Colonic mucosa (tissue), 4 donors: ENCODE measurements at regions not wholly inside any gene's neighbourhood (a gene's known extent, or its start where the extent isn't known, plus 50 kb on each side); places are given as distances from the start of the nearest gene placed in this dataset.
A peak's percentile ranks its signal among the peaks of the same experiment; 100 is the strongest.

Source experiments
- DNase-seq: peaks from one replicate; pipeline ENCODE4 v3.0.0-alpha.2; 2020
- H3K27ac ChIP-seq: fragments of 200-600 bp; one replicate; pipeline ENCODE4 v1.8.0; 2021
- H3K27me3 ChIP-seq: fragments of 200-600 bp; one replicate; pipeline ENCODE4 v1.8.0; 2021
- H3K36me3 ChIP-seq: fragments of 200-600 bp; one replicate; pipeline ENCODE4 v1.8.0; 2021
- H3K4me1 ChIP-seq: fragments of 200-600 bp; one replicate; pipeline ENCODE4 v1.8.0; 2021; ENCODE audit warnings: mild to moderate bottlenecking
- H3K4me3 ChIP-seq: fragments of 200-600 bp; one replicate; pipeline ENCODE4 v1.8.0; 2021
- H3K9ac ChIP-seq, 2 donors: one replicate each; pipeline ENCODE4 v1.7.0; 2013; ENCODE audit warnings: control low read depth in 2 of 2, low read depth in 2 of 2, low read length in 2 of 2
- H3K9me3 ChIP-seq: fragments of 200-600 bp; one replicate; pipeline ENCODE4 v1.8.0; 2021
- intact Hi-C: fragments of 100-400 bp; cut with DNase I; formaldehyde crosslinking; loops from one replicate; pipeline ENCODE4 v1.14.1; 2022
- TF ChIP-seq, protein P1 (sequence below): fragments of 200-600 bp; IDR thresholded peaks from one replicate; pipeline ENCODE4 v1.8.0; 2022; ENCODE audit warnings: antibody characterized with exemption, mild to moderate bottlenecking
- donor health status: healthy.
- donor health status: DM: no; HTN: no; CAD: no.
- donor health status: DM: no; HTN: no; CAD: no.

DNA sequence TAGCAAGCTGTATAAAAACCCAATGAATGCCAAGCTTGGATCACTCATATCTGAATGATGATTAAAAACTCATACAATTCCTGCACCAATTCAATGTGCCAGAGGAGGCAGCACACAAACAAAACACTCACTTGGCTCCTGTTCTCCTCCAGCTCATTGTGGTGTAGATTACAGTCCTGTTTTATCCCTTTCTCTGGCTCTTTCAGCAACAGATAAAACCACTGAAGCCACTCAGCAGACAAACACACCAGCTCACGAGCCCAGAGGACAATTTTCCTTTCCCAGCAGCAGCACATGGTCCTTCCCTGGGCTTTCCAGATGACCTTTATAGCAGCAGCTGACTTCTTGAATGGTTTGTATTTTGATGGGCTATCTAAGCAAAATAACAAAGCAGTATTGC is 107.3 kb upstream of the STARD3NL start:
- DNase-seq: no peak
- no peak overlapping the region for H3K4me3 ChIP-seq
- TF ChIP-seq, protein P1, sequence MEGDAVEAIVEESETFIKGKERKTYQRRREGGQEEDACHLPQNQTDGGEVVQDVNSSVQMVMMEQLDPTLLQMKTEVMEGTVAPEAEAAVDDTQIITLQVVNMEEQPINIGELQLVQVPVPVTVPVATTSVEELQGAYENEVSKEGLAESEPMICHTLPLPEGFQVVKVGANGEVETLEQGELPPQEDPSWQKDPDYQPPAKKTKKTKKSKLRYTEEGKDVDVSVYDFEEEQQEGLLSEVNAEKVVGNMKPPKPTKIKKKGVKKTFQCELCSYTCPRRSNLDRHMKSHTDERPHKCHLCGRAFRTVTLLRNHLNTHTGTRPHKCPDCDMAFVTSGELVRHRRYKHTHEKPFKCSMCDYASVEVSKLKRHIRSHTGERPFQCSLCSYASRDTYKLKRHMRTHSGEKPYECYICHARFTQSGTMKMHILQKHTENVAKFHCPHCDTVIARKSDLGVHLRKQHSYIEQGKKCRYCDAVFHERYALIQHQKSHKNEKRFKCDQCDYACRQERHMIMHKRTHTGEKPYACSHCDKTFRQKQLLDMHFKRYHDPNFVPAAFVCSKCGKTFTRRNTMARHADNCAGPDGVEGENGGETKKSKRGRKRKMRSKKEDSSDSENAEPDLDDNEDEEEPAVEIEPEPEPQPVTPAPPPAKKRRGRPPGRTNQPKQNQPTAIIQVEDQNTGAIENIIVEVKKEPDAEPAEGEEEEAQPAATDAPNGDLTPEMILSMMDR: peak; percentile 39

DNA sequence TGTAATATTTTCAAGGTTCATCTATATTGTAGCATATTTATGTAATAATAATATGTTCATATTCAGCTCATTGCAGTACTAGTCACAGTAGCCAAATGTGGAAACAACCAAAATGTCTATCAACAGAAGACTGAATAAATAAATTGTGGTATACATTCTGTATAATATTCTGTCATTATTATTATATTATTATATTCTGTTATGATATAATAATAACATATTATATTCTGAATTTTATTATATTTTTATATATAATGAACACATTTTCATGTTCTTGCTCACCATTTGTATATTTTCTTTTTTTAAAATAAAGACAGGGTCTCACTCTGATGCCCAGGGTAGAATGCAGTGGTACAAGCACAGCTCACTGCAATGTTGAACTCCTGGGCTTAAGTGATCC is 91.2 kb upstream of the STARD3NL start:
- TF ChIP-seq, protein P1: no peak
- intact Hi-C loops: no loop called here
- H3K4me3 ChIP-seq: no peak overlapping the region
- no peak overlapping the region for H3K9ac ChIP-seq
- no peaks in the 10 kb centered on the region for H3K4me1 ChIP-seq
- no peaks in the 10 kb centered on the region for H3K27me3 ChIP-seq
- no peaks in the 10 kb centered on the region for H3K36me3 ChIP-seq
- H3K9me3 ChIP-seq: no peaks in the 10 kb centered on the region
- no peak for DNase-seq
- no peak overlapping the region for H3K27ac ChIP-seq

More for the DNA sequence above, 107.3 kb upstream of the STARD3NL start:
- no peak overlapping the region for H3K27ac ChIP-seq
- H3K9me3 ChIP-seq: no peaks in the 10 kb centered on the region
- H3K36me3 ChIP-seq: no peaks in the 10 kb centered on the region
- intact Hi-C loops: no loop called here
- H3K4me1 ChIP-seq: no peaks in the 10 kb centered on the region
- no peak overlapping the region for H3K9ac ChIP-seq
- H3K27me3 ChIP-seq: no peaks in the 10 kb centered on the region

DNA sequence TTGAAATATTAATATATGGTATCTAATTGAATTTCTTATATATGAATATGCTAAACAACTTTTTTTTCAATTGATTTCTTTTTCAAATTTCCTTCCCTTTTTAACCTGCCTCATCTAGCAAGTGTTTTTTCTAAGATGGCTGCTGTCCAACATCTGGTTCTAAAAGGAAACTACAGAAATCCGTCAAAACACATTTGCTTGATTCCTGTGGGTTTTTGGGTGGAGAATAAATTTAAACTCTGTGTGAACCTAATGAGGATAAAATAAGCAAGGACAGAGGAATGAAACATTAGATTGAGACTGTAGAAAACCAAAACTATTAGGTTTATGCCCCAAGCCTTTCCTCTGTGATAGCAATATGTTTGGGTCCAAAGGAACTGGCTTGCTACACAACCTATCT is 75.5 kb upstream of the STARD3NL start:
- Histone ChIP-seq H3K9me3 (no peaks in the 10 kb centered on the region), H3K27ac (no peak overlapping the region), H3K27me3 (no peaks in the 10 kb centered on the region), H3K4me1 (no peaks in the 10 kb centered on the region), H3K9ac (no peak overlapping the region), H3K36me3 (no peaks in the 10 kb centered on the region), H3K4me3 (no peak overlapping the region)
- intact Hi-C loops: loop anchor here (10.0 kb wide), 1 partner anchor 212 kb away; no protein-coding TSS in a partner anchor
- DNase-seq: no peak
- TF ChIP-seq, protein P1: no peak

DNA sequence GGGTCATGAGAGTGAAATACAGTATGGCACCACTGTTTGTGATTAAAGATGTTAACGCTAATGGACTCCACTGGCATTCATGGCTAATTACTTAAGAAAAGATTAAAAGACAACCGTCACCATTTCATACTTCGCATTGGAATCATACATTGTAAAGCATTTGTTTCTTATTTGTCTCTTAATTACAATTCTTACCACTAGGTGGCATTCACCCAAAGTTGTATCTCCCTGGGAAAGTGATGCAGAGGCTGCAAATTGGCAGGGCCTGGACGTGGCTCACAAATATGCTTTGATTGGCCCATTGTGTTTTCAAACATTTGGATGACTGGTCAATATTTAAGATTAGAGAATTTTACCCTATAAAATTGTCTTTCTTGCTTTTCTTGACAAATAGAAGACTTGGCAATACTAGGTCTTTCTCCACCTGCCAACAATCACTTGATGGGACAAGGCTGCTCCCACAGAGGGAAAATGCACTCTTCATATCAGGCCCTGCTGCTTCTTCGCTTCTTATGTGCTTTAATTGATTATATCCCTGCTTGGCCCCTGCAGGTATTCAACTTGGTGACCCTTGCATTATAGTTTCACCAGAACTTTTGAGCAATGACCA is 72.1 kb upstream of the STARD3NL start:
- no peaks in the 10 kb centered on the region for H3K27me3 ChIP-seq
- H3K36me3 ChIP-seq: no peaks in the 10 kb centered on the region
- no peaks in the 10 kb centered on the region for H3K9me3 ChIP-seq
- intact Hi-C loops: loop anchor here (2.0 to 10.0 kb wide), 4 partner anchors 117 to 209 kb away; partner anchors contain the start of gene SFRP4
- no peak overlapping the region for H3K27ac ChIP-seq
- no peak overlapping the region for H3K4me3 ChIP-seq
- TF ChIP-seq, protein P1: peak; percentile 51
- H3K9ac ChIP-seq: no peak overlapping the region
- H3K4me1 ChIP-seq: no peaks in the 10 kb centered on the region
- DNase-seq: no peak

DNA sequence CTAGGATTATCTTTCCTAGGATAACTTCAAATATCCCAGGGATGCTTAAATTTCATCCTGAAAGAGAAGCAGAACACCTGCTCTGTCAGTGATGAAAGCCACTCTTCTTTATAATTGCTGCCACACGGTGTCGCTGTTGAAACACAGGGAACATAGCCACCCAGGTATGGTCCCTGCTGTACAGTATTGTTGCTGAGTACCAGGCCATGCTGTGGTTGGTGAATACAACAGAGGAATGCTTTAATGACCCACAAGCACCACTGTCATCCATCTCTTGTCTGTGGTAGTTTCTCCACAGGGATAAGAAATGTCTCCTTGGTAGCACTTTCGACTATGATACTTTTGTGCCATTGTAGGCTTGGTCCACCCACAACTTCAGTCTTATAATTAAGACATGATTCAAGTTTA is 70.6 kb upstream of the STARD3NL start:
- H3K27ac ChIP-seq: no peak overlapping the region
- H3K9me3 ChIP-seq: no peaks in the 10 kb centered on the region
- H3K36me3 ChIP-seq: no peaks in the 10 kb centered on the region
- no peaks in the 10 kb centered on the region for H3K4me1 ChIP-seq
- intact Hi-C loops: loop anchor here (2.0 to 10.0 kb wide), 4 partner anchors 115 to 207 kb away; partner anchors contain the start of gene SFRP4
- no peaks in the 10 kb centered on the region for H3K27me3 ChIP-seq
- H3K4me3 ChIP-seq: no peak overlapping the region
- DNase-seq: peak; percentile 74
- TF ChIP-seq, protein P1: peak; percentile 63
- no peak overlapping the region for H3K9ac ChIP-seq
